ENCODE measurements at regions not wholly inside any gene's neighbourhood (a gene's known extent, or its start where the extent isn't known, plus 50 kb on each side); places are given as distances from the start of the nearest gene placed in this dataset.

DNA sequence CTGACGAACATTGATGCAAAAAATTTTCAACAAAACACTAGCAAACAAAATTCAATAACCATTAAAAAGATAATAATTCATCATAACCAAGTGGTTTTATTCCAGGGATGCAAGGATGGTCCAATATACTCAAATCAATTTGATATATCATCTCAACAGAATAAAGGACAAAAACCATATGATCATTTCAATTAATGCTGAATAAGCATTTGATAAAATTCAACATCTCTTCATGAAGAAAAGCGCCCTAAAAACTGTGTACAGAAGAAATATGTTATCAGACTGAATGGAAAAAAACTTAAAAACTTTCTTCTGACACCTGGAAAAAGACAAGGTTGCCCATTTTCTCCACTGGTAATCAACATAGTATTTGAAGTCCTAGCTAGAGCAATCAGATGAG lies 720.3 kb upstream of the RGMB start:
- TF ChIP-seq ESRRG (CRISPR knock-in tag; IDR thresholded peaks at IDR 0.05) (no peak), GLIS3 (CRISPR knock-in tag; IDR thresholded peaks at IDR 0.05) (no peak), ZC3H10 (CRISPR knock-in tag; IDR thresholded peaks at IDR 0.05) (no peak), SNAI2 (CRISPR knock-in tag; IDR thresholded peaks at IDR 0.05) (no peak), BACH2 (CRISPR knock-in tag; IDR thresholded peaks at IDR 0.05; ENCODE audit: borderline replicate concordance) (no peak), CSDC2 (CRISPR knock-in tag; IDR thresholded peaks at IDR 0.05) (no peak), PPARA (CRISPR knock-in tag; IDR thresholded peaks at IDR 0.05; ENCODE audit: borderline replicate concordance) (no peak), ZNF70 (CRISPR knock-in tag; IDR thresholded peaks at IDR 0.05) (no peak), ISL1 (CRISPR knock-in tag; IDR thresholded peaks at IDR 0.05) (no peak)
- TF ChIP-seq, protein P1, sequence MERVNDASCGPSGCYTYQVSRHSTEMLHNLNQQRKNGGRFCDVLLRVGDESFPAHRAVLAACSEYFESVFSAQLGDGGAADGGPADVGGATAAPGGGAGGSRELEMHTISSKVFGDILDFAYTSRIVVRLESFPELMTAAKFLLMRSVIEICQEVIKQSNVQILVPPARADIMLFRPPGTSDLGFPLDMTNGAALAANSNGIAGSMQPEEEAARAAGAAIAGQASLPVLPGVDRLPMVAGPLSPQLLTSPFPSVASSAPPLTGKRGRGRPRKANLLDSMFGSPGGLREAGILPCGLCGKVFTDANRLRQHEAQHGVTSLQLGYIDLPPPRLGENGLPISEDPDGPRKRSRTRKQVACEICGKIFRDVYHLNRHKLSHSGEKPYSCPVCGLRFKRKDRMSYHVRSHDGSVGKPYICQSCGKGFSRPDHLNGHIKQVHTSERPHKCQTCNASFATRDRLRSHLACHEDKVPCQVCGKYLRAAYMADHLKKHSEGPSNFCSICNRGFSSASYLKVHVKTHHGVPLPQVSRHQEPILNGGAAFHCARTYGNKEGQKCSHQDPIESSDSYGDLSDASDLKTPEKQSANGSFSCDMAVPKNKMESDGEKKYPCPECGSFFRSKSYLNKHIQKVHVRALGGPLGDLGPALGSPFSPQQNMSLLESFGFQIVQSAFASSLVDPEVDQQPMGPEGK (CRISPR knock-in tag; IDR thresholded peaks at IDR 0.05; ENCODE audit: borderline replicate concordance) = no peak
- TF ChIP-seq, protein P2, sequence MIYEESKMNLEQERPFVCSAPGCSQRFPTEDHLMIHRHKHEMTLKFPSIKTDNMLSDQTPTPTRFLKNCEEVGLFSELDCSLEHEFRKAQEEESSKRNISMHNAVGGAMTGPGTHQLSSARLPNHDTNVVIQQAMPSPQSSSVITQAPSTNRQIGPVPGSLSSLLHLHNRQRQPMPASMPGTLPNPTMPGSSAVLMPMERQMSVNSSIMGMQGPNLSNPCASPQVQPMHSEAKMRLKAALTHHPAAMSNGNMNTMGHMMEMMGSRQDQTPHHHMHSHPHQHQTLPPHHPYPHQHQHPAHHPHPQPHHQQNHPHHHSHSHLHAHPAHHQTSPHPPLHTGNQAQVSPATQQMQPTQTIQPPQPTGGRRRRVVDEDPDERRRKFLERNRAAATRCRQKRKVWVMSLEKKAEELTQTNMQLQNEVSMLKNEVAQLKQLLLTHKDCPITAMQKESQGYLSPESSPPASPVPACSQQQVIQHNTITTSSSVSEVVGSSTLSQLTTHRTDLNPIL (CRISPR knock-in tag; IDR thresholded peaks at IDR 0.05; ENCODE audit: low read depth) = no peak
- TF ChIP-seq, protein P3, sequence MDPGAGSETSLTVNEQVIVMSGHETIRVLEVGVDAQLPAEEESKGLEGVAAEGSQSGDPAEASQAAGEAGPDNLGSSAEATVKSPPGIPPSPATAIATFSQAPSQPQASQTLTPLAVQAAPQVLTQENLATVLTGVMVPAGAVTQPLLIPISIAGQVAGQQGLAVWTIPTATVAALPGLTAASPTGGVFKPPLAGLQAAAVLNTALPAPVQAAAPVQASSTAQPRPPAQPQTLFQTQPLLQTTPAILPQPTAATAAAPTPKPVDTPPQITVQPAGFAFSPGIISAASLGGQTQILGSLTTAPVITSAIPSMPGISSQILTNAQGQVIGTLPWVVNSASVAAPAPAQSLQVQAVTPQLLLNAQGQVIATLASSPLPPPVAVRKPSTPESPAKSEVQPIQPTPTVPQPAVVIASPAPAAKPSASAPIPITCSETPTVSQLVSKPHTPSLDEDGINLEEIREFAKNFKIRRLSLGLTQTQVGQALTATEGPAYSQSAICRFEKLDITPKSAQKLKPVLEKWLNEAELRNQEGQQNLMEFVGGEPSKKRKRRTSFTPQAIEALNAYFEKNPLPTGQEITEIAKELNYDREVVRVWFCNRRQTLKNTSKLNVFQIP (CRISPR knock-in tag; IDR thresholded peaks at IDR 0.05; ENCODE audit: borderline replicate concordance, low read depth) = no peak
- TF ChIP-seq, protein P4, sequence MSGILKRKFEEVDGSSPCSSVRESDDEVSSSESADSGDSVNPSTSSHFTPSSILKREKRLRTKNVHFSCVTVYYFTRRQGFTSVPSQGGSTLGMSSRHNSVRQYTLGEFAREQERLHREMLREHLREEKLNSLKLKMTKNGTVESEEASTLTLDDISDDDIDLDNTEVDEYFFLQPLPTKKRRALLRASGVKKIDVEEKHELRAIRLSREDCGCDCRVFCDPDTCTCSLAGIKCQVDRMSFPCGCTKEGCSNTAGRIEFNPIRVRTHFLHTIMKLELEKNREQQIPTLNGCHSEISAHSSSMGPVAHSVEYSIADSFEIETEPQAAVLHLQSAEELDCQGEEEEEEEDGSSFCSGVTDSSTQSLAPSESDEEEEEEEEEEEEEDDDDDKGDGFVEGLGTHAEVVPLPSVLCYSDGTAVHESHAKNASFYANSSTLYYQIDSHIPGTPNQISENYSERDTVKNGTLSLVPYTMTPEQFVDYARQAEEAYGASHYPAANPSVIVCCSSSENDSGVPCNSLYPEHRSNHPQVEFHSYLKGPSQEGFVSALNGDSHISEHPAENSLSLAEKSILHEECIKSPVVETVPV (CRISPR knock-in tag; IDR thresholded peaks at IDR 0.05) = no peak
